Mesothelial cell of epicardium (in vitro differentiated cells): ENCODE measurements at regions not wholly inside any gene's neighbourhood (a gene's known extent, or its start where the extent isn't known, plus 50 kb on each side); places are given as distances from the start of the nearest gene placed in this dataset.
"Not testable (repeated sequence)": the region's sequence is repeated elsewhere in the genome, so short reads cannot be mapped to it uniquely, and the experiment has no call there.

Experiments used
- DNase-seq, 2 experiments: peaks; one replicate each; pipeline ENCODE4 v3.0.0; 2021; ENCODE audit warnings: low spot score in 2 of 2; ENCODE audit not compliant: unreplicated experiment in 2 of 2
- H3K27ac Mint-ChIP-seq: 2 replicates; pipeline ENCODE4 v1.8.0; 2021; ENCODE audit warnings: mixed read lengths
- H3K27me3 Mint-ChIP-seq: 2 replicates; pipeline ENCODE4 v1.8.0; 2021; ENCODE audit warnings: low read depth, mixed read lengths
- H3K36me3 Mint-ChIP-seq: 2 replicates; pipeline ENCODE4 v1.8.0; 2021; ENCODE audit warnings: mixed read lengths
- H3K4me1 Mint-ChIP-seq: 2 replicates; pipeline ENCODE4 v1.8.0; 2021; ENCODE audit warnings: mixed read lengths
- H3K4me3 Mint-ChIP-seq: 2 replicates; pipeline ENCODE4 v1.8.0; 2021; ENCODE audit warnings: mild to moderate bottlenecking, moderate library complexity, mixed read lengths
- H3K9me3 Mint-ChIP-seq: 2 replicates; pipeline ENCODE4 v1.8.0; 2021; ENCODE audit warnings: mixed read lengths
- CTCF ChIP-seq: fragments of 200-600 bp; sonication (generic); IDR thresholded peaks from one replicate; pipeline ENCODE4 v1.5.0; 2021; ENCODE audit warnings: antibody characterized with exemption; ENCODE audit not compliant: unreplicated experiment

- Mint-ChIP-seq H3K4me3 (no peak overlapping the region), H3K9me3 (no peaks in the 10 kb centered on the region), H3K4me1 (peaks cover 31% of the 10 kb centered on the region), H3K36me3 (no peaks in the 10 kb centered on the region), H3K27me3 (no peaks in the 10 kb centered on the region), H3K27ac (peak overlapping the region; percentile 30)
- no peak for DNase-seq
- TF ChIP-seq CTCF, result no peak
Measured at GRCh38 chr2:16102976-16103380, 162.6 kb downstream of the MYCN start.

- Mint-ChIP-seq H3K4me1 (peaks cover 31% of the 10 kb centered on the region), H3K27ac (peak overlapping the region; percentile 30)
Measured at GRCh38 chr2:16102358-16102975, 162.1 kb downstream of the MYCN start.

GRCh38 chr2:16101196-16101595 is 160.8 kb downstream of the MYCN start:
- Mint-ChIP-seq H3K9me3 (no peaks in the 10 kb centered on the region), H3K4me1 (peaks cover 23% of the 10 kb centered on the region), H3K27me3 (no peaks in the 10 kb centered on the region), H3K36me3 (no peaks in the 10 kb centered on the region), H3K27ac (no peak overlapping the region), H3K4me3 (no peak overlapping the region)
- DNase-seq, result no peak
- no peak for TF ChIP-seq CTCF

More at GRCh38 chr2:16102358-16102975, 162.1 kb downstream of the MYCN start:
- no peak for TF ChIP-seq CTCF
- Mint-ChIP-seq H3K36me3 (no peaks in the 10 kb centered on the region), H3K27me3 (no peaks in the 10 kb centered on the region), H3K9me3 (no peaks in the 10 kb centered on the region), H3K4me3 (no peak overlapping the region)
- no peak for DNase-seq

- Mint-ChIP-seq H3K27me3 (no peaks in the 10 kb centered on the region), H3K36me3 (no peaks in the 10 kb centered on the region), H3K27ac (no peak overlapping the region), H3K4me3 (no peak overlapping the region), H3K9me3 (no peaks in the 10 kb centered on the region), H3K4me1 (peaks cover 11% of the 10 kb centered on the region)
- DNase-seq, result no peak
- no peak for TF ChIP-seq CTCF
Measured at GRCh38 chr2:16100006-16100405, 159.7 kb downstream of the MYCN start.

- DNase-seq, result no peak
- Mint-ChIP-seq H3K9me3 (no peaks in the 10 kb centered on the region), H3K4me3 (no peak overlapping the region), H3K36me3 (no peaks in the 10 kb centered on the region), H3K27ac (no peak overlapping the region), H3K27me3 (no peaks in the 10 kb centered on the region), H3K4me1 (peaks cover 5% of the 10 kb centered on the region)
- TF ChIP-seq CTCF, result no peak
Measured at GRCh38 chr2:16099326-16099725, 159.0 kb downstream of the MYCN start.

GRCh38 chr2:16096962-16097361 is 156.6 kb downstream of the MYCN start:
- no peaks in the 10 kb centered on the region for H3K36me3 Mint-ChIP-seq
- no peaks in the 10 kb centered on the region for H3K4me1 Mint-ChIP-seq
- no peak overlapping the region for H3K27ac Mint-ChIP-seq
- no peak overlapping the region for H3K4me3 Mint-ChIP-seq
- H3K27me3 Mint-ChIP-seq, result no peaks in the 10 kb centered on the region
- H3K9me3 Mint-ChIP-seq, result no peaks in the 10 kb centered on the region
- TF ChIP-seq CTCF, result no peak
- no peak for DNase-seq

GRCh38 chr2:16095483-16095882 is 155.1 kb downstream of the MYCN start:
- H3K9me3 Mint-ChIP-seq, H3K27me3 Mint-ChIP-seq, H3K27ac Mint-ChIP-seq, H3K4me1 Mint-ChIP-seq, DNase-seq, H3K4me3 Mint-ChIP-seq, H3K36me3 Mint-ChIP-seq: not testable (repeated sequence)
